SK-N-MC (cell line): ENCODE measurements at regions not wholly inside any gene's neighbourhood (a gene's known extent, or its start where the extent isn't known, plus 50 kb on each side); places are given as distances from the start of the nearest gene placed in this dataset.

Experiments
- EZH2 ChIP-seq: fragments of 200-600 bp; sonication (generic); IDR thresholded peaks from one replicate; pipeline ENCODE4 v1.6.1; 2017; ENCODE audit warnings: antibody characterized with exemption
- FOXP2 ChIP-seq: optimal IDR thresholded peaks from 2 replicates; pipeline ENCODE3; 2011; ENCODE audit warnings: mild to moderate bottlenecking, moderate library complexity; ENCODE audit not compliant: insufficient read depth; ENCODE audit errors: extremely low read length, control extremely low read depth
- POLR2AphosphoS5 ChIP-seq: IDR thresholded peaks from 2 replicates; pipeline ENCODE4 v1.6.1; 2012; ENCODE audit warnings: mild to moderate bottlenecking, low read depth, low read length, borderline replicate concordance

DNA sequence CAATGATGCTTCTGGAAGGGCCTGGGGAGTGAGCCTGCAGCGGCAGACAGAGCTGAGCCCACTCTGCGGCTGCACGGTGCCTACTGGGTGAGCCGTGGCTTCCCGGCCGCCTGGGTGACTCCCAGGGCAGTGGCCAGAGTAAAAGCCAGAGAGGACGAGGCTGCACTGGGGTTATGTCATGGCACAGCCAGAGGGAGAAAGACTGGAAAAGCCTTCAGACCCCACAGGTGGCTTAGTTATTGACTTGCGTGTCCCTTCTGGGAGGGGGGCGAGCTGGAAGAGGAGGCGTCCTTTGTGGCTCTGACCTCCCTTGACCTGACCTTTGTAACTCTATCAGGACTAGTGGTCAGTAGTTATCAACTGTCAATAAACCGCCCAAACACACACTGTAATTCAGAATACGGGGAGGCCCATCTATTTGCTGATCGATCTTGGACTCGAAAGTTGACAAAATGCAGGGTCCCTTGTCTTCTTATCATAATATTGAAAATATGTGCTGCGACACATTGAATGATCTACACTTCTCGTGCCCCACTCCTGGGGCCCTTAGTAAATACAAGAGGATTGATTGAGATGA lies 385.9 kb upstream of the ZFHX3 start:
- TF ChIP-seq EZH2 (no peak), FOXP2 (no peak), POLR2AphosphoS5 (no peak)
